ENCODE measurements at regions not wholly inside any gene's neighbourhood (a gene's known extent, or its start where the extent isn't known, plus 50 kb on each side); places are given as distances from the start of the nearest gene placed in this dataset.

DNA sequence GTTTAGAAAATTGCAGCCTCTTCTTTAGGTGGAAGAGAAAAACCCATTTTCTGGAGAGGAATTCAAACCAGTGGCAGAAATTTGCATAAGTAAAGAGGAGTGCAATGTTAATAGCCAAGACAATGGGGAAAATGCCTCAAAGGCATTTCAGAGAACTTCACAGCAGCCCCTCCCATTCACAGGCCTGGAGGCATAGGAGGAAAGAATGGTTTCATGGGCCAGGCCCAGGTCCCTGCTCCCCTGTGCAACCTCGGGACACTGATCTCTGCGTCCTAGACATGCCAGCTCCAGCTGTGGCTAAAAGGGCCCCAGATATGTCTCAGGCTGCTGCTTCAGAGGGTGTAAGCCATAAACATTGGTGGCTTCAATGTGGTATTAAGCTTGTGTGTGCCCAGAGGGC is 161.8 kb upstream of the CENPE start:
- Histone ChIP-seq H3K9me2 (ENCODE audit: insufficient read depth) (peaks cover 7% of the 10 kb centered on the region; the same call in 1 of the 2 replicates), H3K4me2 (no peak overlapping the region), H3K4me1 (ENCODE audit: insufficient read depth) (no peaks in the 10 kb centered on the region), H3K79me2 (replicated peaks; ENCODE audit: insufficient read depth) (no peaks in the 10 kb centered on the region), H3K4me3 (no peak overlapping the region), H3K27ac (ENCODE audit: low read depth) (no peak overlapping the region), H3K36me3 (ENCODE audit: insufficient read depth) (peaks cover 10% of the 10 kb centered on the region), H2AFZ (no peak overlapping the region), H3K27me3 (ENCODE audit: insufficient read depth) (no peaks in the 10 kb centered on the region), H3F3A (replicated peaks; ENCODE audit: low read depth) (no peaks in the 10 kb centered on the region), H4K20me1 (replicated peaks; ENCODE audit: insufficient read depth) (no peaks in the 10 kb centered on the region)
- DNase-seq (ENCODE audit: low spot score) (peak; percentile 11), ATAC-seq (no peak)
- TF ChIP-seq ZNF114 (CRISPR knock-in tag; IDR thresholded peaks at IDR 0.05) (no peak), JUNB (IDR thresholded peaks at IDR 0.05; ENCODE audit: unreplicated experiment) (no peak), ZNF462 (CRISPR knock-in tag; IDR thresholded peaks at IDR 0.05) (no peak), POLR2AphosphoS5 (IDR thresholded peaks at IDR 0.05; ENCODE audit: low read depth) (no peak), NANOG (IDR thresholded peaks at IDR 0.05; ENCODE audit: borderline replicate concordance) (no peak)
- TF ChIP-seq, protein P1, sequence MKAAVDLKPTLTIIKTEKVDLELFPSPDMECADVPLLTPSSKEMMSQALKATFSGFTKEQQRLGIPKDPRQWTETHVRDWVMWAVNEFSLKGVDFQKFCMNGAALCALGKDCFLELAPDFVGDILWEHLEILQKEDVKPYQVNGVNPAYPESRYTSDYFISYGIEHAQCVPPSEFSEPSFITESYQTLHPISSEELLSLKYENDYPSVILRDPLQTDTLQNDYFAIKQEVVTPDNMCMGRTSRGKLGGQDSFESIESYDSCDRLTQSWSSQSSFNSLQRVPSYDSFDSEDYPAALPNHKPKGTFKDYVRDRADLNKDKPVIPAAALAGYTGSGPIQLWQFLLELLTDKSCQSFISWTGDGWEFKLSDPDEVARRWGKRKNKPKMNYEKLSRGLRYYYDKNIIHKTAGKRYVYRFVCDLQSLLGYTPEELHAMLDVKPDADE (IDR thresholded peaks at IDR 0.05), result no peak
- TF ChIP-seq, protein P2, sequence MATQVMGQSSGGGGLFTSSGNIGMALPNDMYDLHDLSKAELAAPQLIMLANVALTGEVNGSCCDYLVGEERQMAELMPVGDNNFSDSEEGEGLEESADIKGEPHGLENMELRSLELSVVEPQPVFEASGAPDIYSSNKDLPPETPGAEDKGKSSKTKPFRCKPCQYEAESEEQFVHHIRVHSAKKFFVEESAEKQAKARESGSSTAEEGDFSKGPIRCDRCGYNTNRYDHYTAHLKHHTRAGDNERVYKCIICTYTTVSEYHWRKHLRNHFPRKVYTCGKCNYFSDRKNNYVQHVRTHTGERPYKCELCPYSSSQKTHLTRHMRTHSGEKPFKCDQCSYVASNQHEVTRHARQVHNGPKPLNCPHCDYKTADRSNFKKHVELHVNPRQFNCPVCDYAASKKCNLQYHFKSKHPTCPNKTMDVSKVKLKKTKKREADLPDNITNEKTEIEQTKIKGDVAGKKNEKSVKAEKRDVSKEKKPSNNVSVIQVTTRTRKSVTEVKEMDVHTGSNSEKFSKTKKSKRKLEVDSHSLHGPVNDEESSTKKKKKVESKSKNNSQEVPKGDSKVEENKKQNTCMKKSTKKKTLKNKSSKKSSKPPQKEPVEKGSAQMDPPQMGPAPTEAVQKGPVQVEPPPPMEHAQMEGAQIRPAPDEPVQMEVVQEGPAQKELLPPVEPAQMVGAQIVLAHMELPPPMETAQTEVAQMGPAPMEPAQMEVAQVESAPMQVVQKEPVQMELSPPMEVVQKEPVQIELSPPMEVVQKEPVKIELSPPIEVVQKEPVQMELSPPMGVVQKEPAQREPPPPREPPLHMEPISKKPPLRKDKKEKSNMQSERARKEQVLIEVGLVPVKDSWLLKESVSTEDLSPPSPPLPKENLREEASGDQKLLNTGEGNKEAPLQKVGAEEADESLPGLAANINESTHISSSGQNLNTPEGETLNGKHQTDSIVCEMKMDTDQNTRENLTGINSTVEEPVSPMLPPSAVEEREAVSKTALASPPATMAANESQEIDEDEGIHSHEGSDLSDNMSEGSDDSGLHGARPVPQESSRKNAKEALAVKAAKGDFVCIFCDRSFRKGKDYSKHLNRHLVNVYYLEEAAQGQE (IDR thresholded peaks at IDR 0.05; ENCODE audit: unreplicated experiment), result no peak
- Mint-ChIP-seq H3K4me3 (no peak overlapping the region), H3K27ac (no peak overlapping the region), H3K9me3 (peaks cover 44% of the 10 kb centered on the region), H3K36me3 (ENCODE audit: low read depth) (peaks cover 41% of the 10 kb centered on the region), H3K27me3 (ENCODE audit: insufficient read depth, low read depth, poor library complexity) (peaks cover 4% of the 10 kb centered on the region), H3K4me1 (no peaks in the 10 kb centered on the region)
